GM19023 (cell line): ENCODE measurements at regions not wholly inside any gene's neighbourhood (a gene's known extent, or its start where the extent isn't known, plus 50 kb on each side); places are given as distances from the start of the nearest gene placed in this dataset.

Experiments used
- ATAC-seq: cut with Tn5 transposase; IDR thresholded peaks from one replicate; pipeline ENCODE4 v1.9.1; 2021; ENCODE audit warnings: mild to moderate bottlenecking, moderate library complexity; ENCODE audit not compliant: unreplicated experiment

GRCh38 chr4:189062047-189062820, 878.4 kb upstream of the FRG1 start:
- no peak for ATAC-seq

GRCh38 chr4:189069772-189070171, 870.9 kb upstream of the FRG1 start:
- ATAC-seq, result no peak

GRCh38 chr4:189071241-189071640, 869.4 kb upstream of the FRG1 start:
- ATAC-seq, result no peak

- no peak for ATAC-seq
These were observed 866.9 kb upstream of the FRG1 start for GRCh38 chr4:189073739-189074138.

- ATAC-seq, result no peak
These were observed 858.8 kb upstream of the FRG1 start for GRCh38 chr4:189081826-189082225.

DNA sequence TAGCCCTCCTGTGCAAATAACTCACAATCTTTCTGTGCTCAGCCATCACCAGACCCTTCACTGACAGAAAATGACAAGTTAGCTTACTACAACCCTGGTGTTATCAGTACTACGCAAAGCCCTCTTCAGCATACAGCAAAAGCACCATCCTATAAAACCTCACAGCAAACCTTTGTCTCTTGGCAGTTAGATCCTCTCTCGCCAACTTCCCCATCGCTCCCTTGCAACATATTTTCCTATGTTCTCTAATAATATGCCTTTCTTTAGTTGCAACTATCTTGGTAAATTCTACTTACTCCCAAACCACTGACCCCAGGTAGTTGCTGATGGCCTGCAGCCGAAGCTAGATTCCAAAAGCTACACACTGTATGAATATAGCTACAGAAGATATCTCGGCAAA, 856.9 kb upstream of the FRG1 start:
- ATAC-seq, result no peak

- ATAC-seq, result no peak
These were observed 856.0 kb upstream of the FRG1 start for GRCh38 chr4:189084671-189085070.

DNA sequence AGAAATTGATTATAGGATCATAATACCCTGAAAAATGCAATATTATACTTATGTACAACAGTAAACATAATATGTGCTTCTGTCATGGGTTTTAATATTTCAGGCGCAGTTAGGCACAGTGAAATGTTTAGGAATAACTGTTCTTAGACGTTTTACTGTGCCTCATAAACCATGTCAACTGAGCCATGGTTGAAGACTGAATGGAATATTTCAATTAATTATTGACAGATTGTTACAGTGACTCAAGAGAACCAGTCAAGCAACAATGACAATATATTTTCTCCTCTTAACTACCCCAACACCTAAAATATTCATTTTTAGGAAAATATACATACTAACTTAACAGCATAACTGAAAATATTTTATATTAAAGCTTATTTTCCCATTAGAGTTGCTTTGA, 852.7 kb upstream of the FRG1 start:
- ATAC-seq, result no peak

DNA sequence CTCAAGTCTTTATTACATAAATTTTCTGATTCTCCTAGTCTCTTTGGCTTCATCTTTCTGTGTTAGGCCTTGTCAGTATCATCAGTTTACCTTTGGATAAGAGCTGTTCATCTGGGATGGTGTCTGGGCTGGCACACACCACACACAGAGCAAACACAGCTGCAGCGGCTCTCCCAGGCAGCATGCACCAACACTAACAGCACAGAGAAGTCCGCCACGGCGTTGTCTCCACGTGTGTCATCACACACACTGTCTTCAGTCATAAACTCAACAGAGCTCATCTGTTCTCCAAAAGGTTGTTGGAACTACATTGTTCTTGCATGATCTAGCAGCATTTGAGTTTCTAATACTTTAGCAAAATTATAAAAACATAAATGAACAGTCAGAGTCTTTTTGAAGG, 851.9 kb upstream of the FRG1 start:
- no peak for ATAC-seq

- ATAC-seq, result no peak
These were observed 850.4 kb upstream of the FRG1 start for GRCh38 chr4:189090174-189090814.

GRCh38 chr4:189092581-189092980, 848.1 kb upstream of the FRG1 start:
- ATAC-seq, result no peak

- no peak for ATAC-seq
These were observed 844.6 kb upstream of the FRG1 start for GRCh38 chr4:189096108-189096507.

DNA sequence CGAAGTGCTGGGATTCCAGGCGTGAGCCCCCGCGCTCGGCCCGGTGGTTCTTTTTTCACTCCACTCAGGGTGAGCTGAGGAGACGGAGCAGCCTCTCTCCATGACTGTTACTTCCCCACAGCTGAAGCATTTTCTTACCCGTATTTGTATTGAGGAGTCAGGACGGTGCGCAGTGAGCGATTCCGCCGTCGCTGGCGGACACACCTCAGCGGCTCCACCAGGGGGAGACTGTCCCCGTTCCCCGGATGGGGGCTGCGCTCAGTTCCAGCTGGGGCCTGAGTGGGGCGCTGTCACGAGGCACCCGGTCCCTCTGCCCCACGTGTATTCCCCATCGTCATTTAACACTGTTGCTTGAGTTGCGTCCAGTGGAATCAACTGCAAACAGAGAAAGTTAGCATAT, 844.0 kb upstream of the FRG1 start:
- ATAC-seq, result no peak

- no peak for ATAC-seq
These were observed 841.6 kb upstream of the FRG1 start for GRCh38 chr4:189098932-189099696.

DNA sequence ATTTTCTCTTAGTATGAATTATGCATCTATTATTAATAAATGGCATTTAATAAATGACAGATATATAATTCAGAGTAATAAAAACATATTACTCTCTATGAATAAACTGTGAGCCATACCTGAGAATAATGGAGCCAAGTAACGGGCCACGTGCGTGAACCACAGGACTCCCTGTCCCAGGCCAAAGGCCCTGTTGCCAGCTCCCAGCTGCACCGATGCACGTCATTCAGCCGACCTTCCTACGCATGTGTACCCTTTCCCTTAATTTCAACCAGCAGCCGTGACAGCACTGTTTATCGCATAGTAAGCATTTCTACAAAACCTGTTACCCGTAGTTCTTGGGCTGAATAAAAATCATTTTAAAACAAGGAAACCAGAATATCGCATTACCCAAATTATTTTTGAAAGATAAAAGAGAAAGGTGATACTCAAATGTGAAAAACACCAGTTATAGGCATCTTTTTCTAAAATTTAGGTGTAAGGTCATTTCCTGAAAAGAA, 827.2 kb upstream of the FRG1 start:
- ATAC-seq, result no peak

DNA sequence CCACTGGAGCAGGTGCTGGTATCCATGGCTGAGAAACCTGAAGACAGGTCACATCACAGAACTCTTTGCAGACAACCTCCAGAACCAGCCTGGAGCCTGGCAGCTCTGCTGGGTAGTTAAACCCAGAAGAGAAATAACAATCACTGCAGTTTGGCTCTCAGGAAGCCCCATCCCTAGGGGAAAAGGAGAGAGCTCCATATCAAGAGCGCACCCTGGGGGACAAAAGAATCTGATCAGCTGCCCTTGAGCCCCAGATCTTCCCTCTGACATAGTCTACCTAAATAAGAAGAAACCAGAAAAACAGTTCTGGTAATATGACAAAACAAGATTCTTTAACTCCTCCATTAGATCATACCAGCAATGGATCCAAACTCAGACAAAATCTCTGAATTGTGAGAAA, 823.2 kb upstream of the FRG1 start:
- no peak for ATAC-seq

- ATAC-seq, result no peak
These were observed 819.3 kb upstream of the FRG1 start for GRCh38 chr4:189121336-189121735.

- ATAC-seq, result no peak
These were observed 816.4 kb upstream of the FRG1 start for GRCh38 chr4:189124149-189124758.

GRCh38 chr4:189124791-189125190, 815.9 kb upstream of the FRG1 start:
- ATAC-seq, result no peak

GRCh38 chr4:189126040-189126439, 814.6 kb upstream of the FRG1 start:
- ATAC-seq, result no peak

- no peak for ATAC-seq
These were observed 812.3 kb upstream of the FRG1 start for GRCh38 chr4:189128341-189128740.
